COR-L47 (cell line): ENCODE measurements at regions not wholly inside any gene's neighbourhood (a gene's known extent, or its start where the extent isn't known, plus 50 kb on each side); places are given as distances from the start of the nearest gene placed in this dataset.
"Not testable (repeated sequence)": the region's sequence is repeated elsewhere in the genome, so short reads cannot be mapped to it uniquely, and the experiment has no call there.

ENCODE experiments used
- DNase-seq: peaks from one replicate; lab custom pipeline; 2025; lab: John Stamatoyannopoulos, UW

- no peak for DNase-seq
Observed at GRCh38 chr7:145104400-145104799, 268.5 kb upstream of the TPK1 start.

GRCh38 chr7:145102199-145102598 is 266.3 kb upstream of the TPK1 start:
- not testable (repeated sequence) for DNase-seq

- DNase-seq, result no peak
Observed at GRCh38 chr7:145092766-145093165, 256.9 kb upstream of the TPK1 start.

GRCh38 chr7:145088111-145088745 is 252.4 kb upstream of the TPK1 start:
- no peak for DNase-seq

GRCh38 chr7:145082366-145083161 is 246.7 kb upstream of the TPK1 start:
- peak; percentile 89 for DNase-seq

DNA sequence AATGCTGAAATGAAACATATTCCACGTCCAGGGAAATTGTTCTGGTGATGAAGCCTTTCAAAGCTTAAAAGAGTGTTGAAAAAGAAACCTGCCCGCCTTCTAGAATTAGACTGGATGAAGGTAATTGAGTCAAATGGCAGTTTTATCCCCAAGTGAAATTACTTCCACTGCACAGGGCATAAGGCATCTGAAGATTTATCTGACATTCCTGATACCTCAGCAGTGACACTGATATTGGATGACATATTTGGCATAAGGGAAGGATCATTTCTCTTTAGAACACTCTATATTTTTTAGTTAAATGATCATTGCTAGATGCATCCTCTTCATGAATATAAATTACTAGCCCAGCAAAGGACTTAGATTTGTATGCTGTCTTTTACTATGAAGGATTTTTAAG is 229.6 kb upstream of the TPK1 start:
- DNase-seq, result no peak

GRCh38 chr7:145064114-145064513 is 228.3 kb upstream of the TPK1 start:
- DNase-seq, result no peak

DNA sequence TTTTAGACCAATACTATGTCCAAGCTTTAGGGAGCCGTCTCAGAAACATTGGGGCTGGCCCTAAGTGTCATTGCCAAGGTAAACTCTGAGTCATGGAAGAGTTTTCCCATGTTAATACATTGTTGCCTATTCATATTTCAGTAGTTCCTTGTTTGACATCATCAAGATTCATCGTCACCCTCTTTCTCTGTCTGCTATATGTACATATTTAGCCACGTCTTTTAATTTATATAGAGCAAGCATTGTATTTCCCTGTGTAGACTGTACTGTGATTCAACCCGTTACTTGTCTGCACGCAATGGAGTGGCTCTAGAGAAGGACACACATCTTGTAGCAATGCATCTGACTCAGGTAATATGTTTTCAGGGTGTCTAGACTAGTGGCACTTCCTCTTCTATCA is 217.9 kb upstream of the TPK1 start:
- no peak for DNase-seq

- no peak for DNase-seq
Observed at GRCh38 chr7:145050415-145050814, 214.6 kb upstream of the TPK1 start.

- peak; percentile 62 for DNase-seq
Observed at GRCh38 chr7:145036604-145037405, 201.0 kb upstream of the TPK1 start.

GRCh38 chr7:145031162-145031561 is 195.3 kb upstream of the TPK1 start:
- no peak for DNase-seq

DNA sequence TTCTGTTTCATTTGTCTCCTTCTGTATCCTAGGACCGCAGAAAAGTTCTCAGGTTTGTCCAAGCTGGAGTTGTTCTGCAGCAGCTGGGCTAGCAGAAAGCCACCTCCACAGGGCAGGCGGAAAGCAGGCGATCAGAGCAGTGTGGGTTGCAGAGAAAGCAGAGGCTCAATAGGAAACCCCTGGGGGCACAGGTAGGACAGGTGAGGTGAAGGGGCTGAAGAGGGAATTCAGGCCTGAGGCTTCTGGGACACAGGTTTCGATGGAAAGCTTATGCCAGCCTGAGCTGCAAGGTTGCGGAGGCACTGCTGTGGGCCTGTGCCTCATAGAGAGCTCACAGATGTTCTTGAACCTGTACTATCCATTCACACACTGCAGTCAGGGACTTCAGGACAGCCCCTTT is 194.9 kb upstream of the TPK1 start:
- no peak for DNase-seq

DNA sequence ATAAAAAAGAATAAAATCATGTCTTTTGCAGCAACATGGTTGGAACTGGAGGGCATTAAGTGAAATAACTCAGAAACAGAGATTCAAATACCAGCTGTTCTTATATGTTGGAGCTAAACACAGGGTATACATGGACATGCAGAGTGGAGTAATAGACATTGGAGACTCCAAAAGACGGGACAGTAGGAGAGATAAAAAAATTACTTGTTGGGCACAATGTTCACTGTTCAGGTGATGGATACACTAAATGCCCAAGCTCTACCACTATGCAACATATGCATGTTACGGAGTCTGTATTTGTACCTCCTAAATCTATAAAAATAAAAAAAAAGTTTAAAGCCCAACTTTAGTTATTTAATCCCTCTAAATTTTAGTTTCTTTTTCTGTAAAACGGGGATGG is 184.6 kb upstream of the TPK1 start:
- no peak for DNase-seq

DNA sequence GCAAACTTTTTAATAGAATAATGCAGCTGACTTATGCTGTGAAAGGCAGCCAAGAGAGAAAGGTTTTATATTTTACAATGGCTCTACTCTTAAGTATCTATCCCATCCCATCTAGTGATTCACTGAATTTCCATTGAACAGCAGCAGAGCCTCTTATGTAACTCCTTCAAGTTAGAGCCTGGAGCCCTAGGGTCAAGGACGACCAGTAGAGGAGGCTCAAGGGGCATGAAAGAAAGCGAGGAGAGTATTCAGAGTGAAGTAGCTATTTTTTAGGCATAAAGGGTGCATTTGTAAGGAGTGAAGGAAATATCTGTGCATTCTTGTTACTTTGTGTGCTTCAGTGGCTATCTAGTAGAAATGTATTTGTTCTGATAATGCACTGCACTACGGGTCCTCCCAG is 180.2 kb upstream of the TPK1 start:
- no peak for DNase-seq

GRCh38 chr7:145009876-145010275 is 174.0 kb upstream of the TPK1 start:
- DNase-seq, result no peak

- DNase-seq, result no peak
Observed at GRCh38 chr7:145005601-145006000, 169.7 kb upstream of the TPK1 start.

- no peak for DNase-seq
Observed at GRCh38 chr7:144997512-144997911, 161.7 kb upstream of the TPK1 start.

DNA sequence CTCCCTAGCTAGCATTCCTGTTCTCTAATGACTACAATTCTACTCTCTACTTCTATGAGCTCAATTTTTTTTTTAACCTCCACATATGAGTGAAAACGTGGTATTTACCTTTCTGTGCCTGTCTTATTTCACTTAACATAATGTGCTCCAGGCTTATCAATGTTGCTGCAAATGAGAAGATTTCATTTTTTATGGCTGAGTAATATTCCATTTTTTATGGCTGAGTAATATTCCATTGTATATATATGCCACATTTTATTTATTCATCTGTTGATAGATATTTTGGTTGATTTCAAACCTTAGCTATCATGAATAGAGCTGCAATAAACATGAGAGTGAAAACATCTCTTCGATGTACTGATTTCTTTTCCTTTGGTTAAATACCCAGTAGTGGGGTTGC is 159.6 kb upstream of the TPK1 start:
- no peak for DNase-seq

DNA sequence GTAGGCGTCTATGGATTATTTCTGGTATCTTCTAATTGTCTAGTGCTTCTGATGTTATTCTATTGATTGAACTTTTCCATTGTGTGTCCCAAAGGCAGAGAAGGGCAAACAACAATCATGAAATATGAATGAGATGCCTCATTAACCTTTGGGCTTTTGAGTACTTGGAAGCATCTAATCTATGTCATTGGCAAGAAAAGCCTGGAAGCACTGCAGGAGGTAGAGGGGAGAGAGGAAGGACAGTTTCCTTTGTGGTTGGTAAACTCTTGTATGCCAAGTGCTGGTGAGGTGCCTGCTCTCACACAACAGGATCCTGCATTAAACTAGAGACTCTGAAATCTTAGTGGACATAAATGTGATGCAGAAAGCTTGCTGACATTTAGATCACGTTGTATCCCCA is 155.2 kb upstream of the TPK1 start:
- peak; percentile 73 for DNase-seq

DNA sequence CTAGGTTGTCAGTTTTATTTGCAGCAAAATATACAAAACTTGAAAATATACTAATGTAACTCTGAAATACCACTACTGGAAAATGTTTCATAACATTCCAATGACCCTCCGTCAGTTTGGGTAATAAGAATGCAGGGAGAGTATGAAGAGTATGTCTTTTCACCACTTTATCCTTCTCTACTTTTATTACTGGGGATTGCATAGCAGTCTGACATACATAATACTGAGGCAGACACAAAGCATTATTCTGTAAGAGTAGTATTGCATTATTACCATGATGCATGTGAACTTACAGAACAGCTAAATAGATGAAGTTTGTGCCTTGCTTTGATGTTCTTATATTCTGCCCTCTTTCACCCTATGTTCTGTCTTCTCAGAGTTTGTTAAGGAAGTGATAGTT is 151.8 kb upstream of the TPK1 start:
- no peak for DNase-seq

GRCh38 chr7:144982133-144982532 is 146.3 kb upstream of the TPK1 start:
- DNase-seq, result no peak

- no peak for DNase-seq
Observed at GRCh38 chr7:144975882-144976281, 140.0 kb upstream of the TPK1 start.

- DNase-seq, result no peak
Observed at GRCh38 chr7:144969787-144970186, 133.9 kb upstream of the TPK1 start.
